HEK293 (cell line): ENCODE measurements at regions not wholly inside any gene's neighbourhood (a gene's known extent, or its start where the extent isn't known, plus 50 kb on each side); places are given as distances from the start of the nearest gene placed in this dataset.
A peak's percentile ranks its signal among the peaks of the same experiment; 100 is the strongest.

Experiments
- KLF1 ChIP-seq: fragments of 450-650 bp; formaldehyde crosslinking; IDR thresholded peaks from 2 replicates; pipeline ENCODE4 v1.5.1; 2016; ENCODE audit warnings: missing biosample characterization, missing genetic modification characterization
- KLF16 ChIP-seq: fragments of 450-650 bp; formaldehyde crosslinking; IDR thresholded peaks from 2 replicates; pipeline ENCODE4 v1.5.1; 2017; ENCODE audit warnings: missing biosample characterization, missing genetic modification characterization
- MZF1 ChIP-seq: fragments of 450-650 bp; formaldehyde crosslinking; IDR thresholded peaks from 2 replicates; pipeline ENCODE4 v1.5.1; 2017; ENCODE audit warnings: missing biosample characterization, missing genetic modification characterization, borderline replicate concordance
- PRDM1 ChIP-seq: fragments of 450-650 bp; formaldehyde crosslinking; IDR thresholded peaks from 2 replicates; pipeline ENCODE4; 2016; ENCODE audit warnings: missing biosample characterization, missing genetic modification characterization
- PRDM10 ChIP-seq: fragments of 450-650 bp; formaldehyde crosslinking; IDR thresholded peaks from 2 replicates; pipeline ENCODE4 v1.5.1; 2016; ENCODE audit warnings: missing biosample characterization, missing genetic modification characterization
- RBAK ChIP-seq: fragments of 450-650 bp; formaldehyde crosslinking; IDR thresholded peaks from 2 replicates; pipeline ENCODE4 v1.5.1; 2016; ENCODE audit warnings: missing biosample characterization, missing genetic modification characterization
- SP2 ChIP-seq: fragments of 450-650 bp; formaldehyde crosslinking; IDR thresholded peaks from 2 replicates; pipeline ENCODE4 v1.5.1; 2016; ENCODE audit warnings: missing biosample characterization, missing genetic modification characterization
- ZBTB48 ChIP-seq: fragments of 450-650 bp; formaldehyde crosslinking; IDR thresholded peaks from 2 replicates; pipeline ENCODE4 v1.5.1; 2016; ENCODE audit warnings: missing biosample characterization, missing genetic modification characterization
- ZIC2 ChIP-seq: fragments of 450-650 bp; formaldehyde crosslinking; IDR thresholded peaks from 2 replicates; pipeline ENCODE4 v1.5.1; 2016; ENCODE audit warnings: missing biosample characterization, missing genetic modification characterization
- ZNF121 ChIP-seq: fragments of 450-650 bp; formaldehyde crosslinking; IDR thresholded peaks from 2 replicates; pipeline ENCODE4 v1.5.1; 2016; ENCODE audit warnings: missing biosample characterization, missing genetic modification characterization
- ZNF169 ChIP-seq: fragments of 450-650 bp; formaldehyde crosslinking; IDR thresholded peaks from 2 replicates; pipeline ENCODE4 v1.5.1; 2016; ENCODE audit warnings: missing biosample characterization, missing genetic modification characterization
- ZNF2 ChIP-seq: fragments of 450-650 bp; formaldehyde crosslinking; IDR thresholded peaks from 2 replicates; pipeline ENCODE4 v1.5.1; 2016; ENCODE audit warnings: missing biosample characterization, missing genetic modification characterization
- ZNF335 ChIP-seq: fragments of 450-650 bp; formaldehyde crosslinking; conservative IDR thresholded peaks from 2 replicates; pipeline ENCODE4 v1.5.1; 2016; ENCODE audit warnings: missing biosample characterization, missing genetic modification characterization
- ZNF341 ChIP-seq: fragments of 450-650 bp; formaldehyde crosslinking; IDR thresholded peaks from 2 replicates; pipeline ENCODE4; 2016; ENCODE audit warnings: low read depth, missing biosample characterization, missing genetic modification characterization
- ZNF561 ChIP-seq: fragments of 450-650 bp; IDR thresholded peaks from 2 replicates; pipeline ENCODE4 v1.5.1; 2018; ENCODE audit warnings: missing biosample characterization, missing genetic modification characterization, borderline replicate concordance
- ZNF600 ChIP-seq: fragments of 450-650 bp; formaldehyde crosslinking; IDR thresholded peaks from 2 replicates; pipeline ENCODE4 v1.5.1; 2016; ENCODE audit warnings: missing biosample characterization, missing genetic modification characterization
- ZNF701 ChIP-seq: fragments of 450-650 bp; formaldehyde crosslinking; IDR thresholded peaks from 2 replicates; pipeline ENCODE4 v1.5.1; 2016; ENCODE audit warnings: missing biosample characterization, missing genetic modification characterization
- TF ChIP-seq, protein P1 (sequence below): fragments of 450-650 bp; formaldehyde crosslinking; IDR thresholded peaks from 2 replicates; pipeline ENCODE4 v1.5.1; 2016; ENCODE audit warnings: missing biosample characterization, missing genetic modification characterization
- TF ChIP-seq, protein P2 (sequence below): fragments of 450-650 bp; formaldehyde crosslinking; IDR thresholded peaks from 2 replicates; pipeline ENCODE4 v1.5.1; 2016; ENCODE audit warnings: missing biosample characterization, missing genetic modification characterization, low read depth
- TF ChIP-seq, protein P3 (sequence below): fragments of 450-650 bp; formaldehyde crosslinking; IDR thresholded peaks from 2 replicates; pipeline ENCODE4 v1.5.1; 2016; ENCODE audit warnings: missing biosample characterization, missing genetic modification characterization
- TF ChIP-seq, protein P4 (sequence below): fragments of 450-650 bp; formaldehyde crosslinking; IDR thresholded peaks from 2 replicates; pipeline ENCODE4; 2016; ENCODE audit warnings: missing biosample characterization, missing genetic modification characterization
- TF ChIP-seq, protein P5 (sequence below): fragments of 450-650 bp; formaldehyde crosslinking; IDR thresholded peaks from 2 replicates; pipeline ENCODE4 v1.5.1; 2016; ENCODE audit warnings: missing biosample characterization, missing genetic modification characterization
- TF ChIP-seq, protein P6 (sequence below): fragments of 450-650 bp; formaldehyde crosslinking; IDR thresholded peaks from 2 replicates; pipeline ENCODE4 v1.5.1; 2016; ENCODE audit warnings: missing biosample characterization, missing genetic modification characterization
- TF ChIP-seq, protein P7 (sequence below): fragments of 450-650 bp; formaldehyde crosslinking; optimal IDR thresholded peaks from 2 replicates; pipeline ENCODE3; 2016; ENCODE audit warnings: missing biosample characterization, mild to moderate bottlenecking, missing genetic modification characterization

DNA sequence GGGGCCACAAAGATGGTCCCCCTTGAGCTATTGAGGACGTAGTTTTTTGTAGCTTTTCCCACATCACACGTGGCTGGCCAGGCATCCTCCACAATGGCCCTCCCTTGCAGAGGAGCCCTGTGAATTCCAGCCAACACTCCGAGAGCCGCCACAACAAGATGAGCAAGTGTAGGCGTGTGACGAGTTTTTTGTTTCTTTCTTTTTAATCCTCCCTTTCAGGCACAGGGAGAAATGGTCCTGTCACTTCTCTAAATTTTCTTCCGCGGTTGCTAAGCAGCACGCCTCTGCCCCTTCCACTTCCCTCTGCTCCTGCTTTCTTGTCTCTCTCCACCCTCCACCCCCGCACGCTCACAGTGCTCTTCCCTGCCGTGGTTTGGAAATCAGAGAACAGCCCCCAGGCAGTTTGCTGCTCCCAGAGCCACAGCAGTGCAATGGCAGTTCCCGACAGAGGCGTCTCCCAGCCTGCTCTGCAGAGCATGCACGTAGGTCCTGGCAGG, 68.0 kb upstream of the MRTFB start (continued):
- TF ChIP-seq, protein P1, sequence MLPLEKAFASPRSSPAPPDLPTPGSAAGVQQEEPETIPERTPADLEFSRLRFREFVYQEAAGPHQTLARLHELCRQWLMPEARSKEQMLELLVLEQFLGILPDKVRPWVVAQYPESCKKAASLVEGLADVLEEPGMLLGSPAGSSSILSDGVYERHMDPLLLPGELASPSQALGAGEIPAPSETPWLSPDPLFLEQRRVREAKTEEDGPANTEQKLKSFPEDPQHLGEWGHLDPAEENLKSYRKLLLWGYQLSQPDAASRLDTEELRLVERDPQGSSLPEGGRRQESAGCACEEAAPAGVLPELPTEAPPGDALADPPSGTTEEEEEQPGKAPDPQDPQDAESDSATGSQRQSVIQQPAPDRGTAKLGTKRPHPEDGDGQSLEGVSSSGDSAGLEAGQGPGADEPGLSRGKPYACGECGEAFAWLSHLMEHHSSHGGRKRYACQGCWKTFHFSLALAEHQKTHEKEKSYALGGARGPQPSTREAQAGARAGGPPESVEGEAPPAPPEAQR (tag by site-specific recombination), result no peak
- TF ChIP-seq ZNF2 (tag by site-specific recombination), result no peak
- TF ChIP-seq, protein P2, sequence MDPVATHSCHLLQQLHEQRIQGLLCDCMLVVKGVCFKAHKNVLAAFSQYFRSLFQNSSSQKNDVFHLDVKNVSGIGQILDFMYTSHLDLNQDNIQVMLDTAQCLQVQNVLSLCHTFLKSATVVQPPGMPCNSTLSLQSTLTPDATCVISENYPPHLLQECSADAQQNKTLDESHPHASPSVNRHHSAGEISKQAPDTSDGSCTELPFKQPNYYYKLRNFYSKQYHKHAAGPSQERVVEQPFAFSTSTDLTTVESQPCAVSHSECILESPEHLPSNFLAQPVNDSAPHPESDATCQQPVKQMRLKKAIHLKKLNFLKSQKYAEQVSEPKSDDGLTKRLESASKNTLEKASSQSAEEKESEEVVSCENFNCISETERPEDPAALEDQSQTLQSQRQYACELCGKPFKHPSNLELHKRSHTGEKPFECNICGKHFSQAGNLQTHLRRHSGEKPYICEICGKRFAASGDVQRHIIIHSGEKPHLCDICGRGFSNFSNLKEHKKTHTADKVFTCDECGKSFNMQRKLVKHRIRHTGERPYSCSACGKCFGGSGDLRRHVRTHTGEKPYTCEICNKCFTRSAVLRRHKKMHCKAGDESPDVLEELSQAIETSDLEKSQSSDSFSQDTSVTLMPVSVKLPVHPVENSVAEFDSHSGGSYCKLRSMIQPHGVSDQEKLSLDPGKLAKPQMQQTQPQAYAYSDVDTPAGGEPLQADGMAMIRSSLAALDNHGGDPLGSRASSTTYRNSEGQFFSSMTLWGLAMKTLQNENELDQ (tag by site-specific recombination), result no peak
- peak; percentile 99 for TF ChIP-seq PRDM10 (tag by site-specific recombination)
- TF ChIP-seq, protein P3, sequence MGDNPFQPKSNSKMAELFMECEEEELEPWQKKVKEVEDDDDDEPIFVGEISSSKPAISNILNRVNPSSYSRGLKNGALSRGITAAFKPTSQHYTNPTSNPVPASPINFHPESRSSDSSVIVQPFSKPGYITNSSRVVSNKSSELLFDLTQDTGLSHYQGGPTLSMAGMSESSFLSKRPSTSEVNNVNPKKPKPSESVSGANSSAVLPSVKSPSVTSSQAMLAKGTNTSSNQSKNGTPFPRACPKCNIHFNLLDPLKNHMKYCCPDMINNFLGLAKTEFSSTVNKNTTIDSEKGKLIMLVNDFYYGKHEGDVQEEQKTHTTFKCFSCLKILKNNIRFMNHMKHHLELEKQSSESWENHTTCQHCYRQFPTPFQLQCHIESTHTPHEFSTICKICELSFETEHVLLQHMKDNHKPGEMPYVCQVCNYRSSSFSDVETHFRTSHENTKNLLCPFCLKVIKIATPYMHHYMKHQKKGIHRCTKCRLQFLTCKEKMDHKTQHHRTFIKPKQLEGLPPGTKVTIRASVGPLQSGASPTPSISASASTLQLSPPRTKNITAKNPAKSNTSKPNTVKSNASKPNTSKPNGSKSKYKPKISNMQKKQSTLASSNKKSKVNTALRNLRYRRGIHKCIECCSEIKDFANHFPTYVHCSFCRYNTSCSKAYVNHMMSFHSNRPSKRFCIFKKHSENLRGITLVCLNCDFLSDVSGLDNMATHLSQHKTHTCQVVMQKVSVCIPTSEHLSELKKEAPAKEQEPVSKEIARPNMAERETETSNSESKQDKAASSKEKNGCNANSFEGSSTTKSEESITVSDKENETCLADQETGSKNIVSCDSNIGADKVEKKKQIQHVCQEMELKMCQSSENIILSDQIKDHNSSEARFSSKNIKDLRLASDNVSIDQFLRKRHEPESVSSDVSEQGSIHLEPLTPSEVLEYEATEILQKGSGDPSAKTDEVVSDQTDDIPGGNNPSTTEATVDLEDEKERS, result no peak
- TF ChIP-seq, protein P4, sequence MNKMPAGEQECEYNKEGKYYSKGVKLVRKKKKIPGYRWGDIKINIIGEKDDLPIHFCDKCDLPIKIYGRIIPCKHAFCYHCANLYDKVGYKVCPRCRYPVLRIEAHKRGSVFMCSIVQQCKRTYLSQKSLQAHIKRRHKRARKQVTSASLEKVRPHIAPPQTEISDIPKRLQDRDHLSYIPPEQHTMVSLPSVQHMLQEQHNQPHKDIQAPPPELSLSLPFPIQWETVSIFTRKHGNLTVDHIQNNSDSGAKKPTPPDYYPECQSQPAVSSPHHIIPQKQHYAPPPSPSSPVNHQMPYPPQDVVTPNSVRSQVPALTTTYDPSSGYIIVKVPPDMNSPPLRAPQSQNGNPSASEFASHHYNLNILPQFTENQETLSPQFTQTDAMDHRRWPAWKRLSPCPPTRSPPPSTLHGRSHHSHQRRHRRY (tag by site-specific recombination), result no peak
- TF ChIP-seq ZNF701, result no peak
- peak; percentile 94 for TF ChIP-seq ZNF600 (tag by site-specific recombination)
- peak; percentile 27; the same call in 1 of the 2 replicates for TF ChIP-seq KLF16 (tag by site-specific recombination)
- TF ChIP-seq ZNF121 (tag by site-specific recombination), result no peak
- peak; percentile 98 for TF ChIP-seq ZNF341 (tag by site-specific recombination)
- TF ChIP-seq, protein P5, sequence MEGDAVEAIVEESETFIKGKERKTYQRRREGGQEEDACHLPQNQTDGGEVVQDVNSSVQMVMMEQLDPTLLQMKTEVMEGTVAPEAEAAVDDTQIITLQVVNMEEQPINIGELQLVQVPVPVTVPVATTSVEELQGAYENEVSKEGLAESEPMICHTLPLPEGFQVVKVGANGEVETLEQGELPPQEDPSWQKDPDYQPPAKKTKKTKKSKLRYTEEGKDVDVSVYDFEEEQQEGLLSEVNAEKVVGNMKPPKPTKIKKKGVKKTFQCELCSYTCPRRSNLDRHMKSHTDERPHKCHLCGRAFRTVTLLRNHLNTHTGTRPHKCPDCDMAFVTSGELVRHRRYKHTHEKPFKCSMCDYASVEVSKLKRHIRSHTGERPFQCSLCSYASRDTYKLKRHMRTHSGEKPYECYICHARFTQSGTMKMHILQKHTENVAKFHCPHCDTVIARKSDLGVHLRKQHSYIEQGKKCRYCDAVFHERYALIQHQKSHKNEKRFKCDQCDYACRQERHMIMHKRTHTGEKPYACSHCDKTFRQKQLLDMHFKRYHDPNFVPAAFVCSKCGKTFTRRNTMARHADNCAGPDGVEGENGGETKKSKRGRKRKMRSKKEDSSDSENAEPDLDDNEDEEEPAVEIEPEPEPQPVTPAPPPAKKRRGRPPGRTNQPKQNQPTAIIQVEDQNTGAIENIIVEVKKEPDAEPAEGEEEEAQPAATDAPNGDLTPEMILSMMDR (tag by site-specific recombination), result peak; percentile 56
- no peak for TF ChIP-seq ZNF169 (tag by site-specific recombination)
- no peak for TF ChIP-seq MZF1 (tag by site-specific recombination)
- 0 out of 2 replicates have a peak, but pooled peaks have one; percentile 3 for TF ChIP-seq ZBTB48 (tag by site-specific recombination)
- no peak for TF ChIP-seq RBAK (tag by site-specific recombination)
- TF ChIP-seq PRDM1 (tag by site-specific recombination), result peak; percentile 83
- peak; percentile 57 for TF ChIP-seq ZIC2 (tag by site-specific recombination)
- TF ChIP-seq, protein P6, sequence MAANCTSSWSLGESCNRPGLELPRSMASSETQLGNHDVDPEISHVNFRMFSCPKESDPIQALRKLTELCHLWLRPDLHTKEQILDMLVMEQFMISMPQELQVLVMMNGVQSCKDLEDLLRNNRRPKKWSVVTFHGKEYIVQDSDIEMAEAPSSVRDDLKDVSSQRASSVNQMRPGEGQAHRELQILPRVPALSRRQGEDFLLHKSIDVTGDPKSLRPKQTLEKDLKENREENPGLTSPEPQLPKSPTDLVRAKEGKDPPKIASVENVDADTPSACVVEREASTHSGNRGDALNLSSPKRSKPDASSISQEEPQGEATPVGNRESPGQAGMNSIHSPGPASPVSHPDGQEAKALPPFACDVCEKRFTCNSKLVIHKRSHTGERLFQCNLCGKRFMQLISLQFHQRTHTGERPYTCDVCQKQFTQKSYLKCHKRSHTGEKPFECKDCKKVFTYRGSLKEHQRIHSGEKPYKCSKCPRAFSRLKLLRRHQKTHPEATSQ (tag by site-specific recombination), result no peak
- TF ChIP-seq SP2 (tag by site-specific recombination), result 0 out of 2 replicates have a peak, but pooled peaks have one; percentile 8
- TF ChIP-seq, protein P7, sequence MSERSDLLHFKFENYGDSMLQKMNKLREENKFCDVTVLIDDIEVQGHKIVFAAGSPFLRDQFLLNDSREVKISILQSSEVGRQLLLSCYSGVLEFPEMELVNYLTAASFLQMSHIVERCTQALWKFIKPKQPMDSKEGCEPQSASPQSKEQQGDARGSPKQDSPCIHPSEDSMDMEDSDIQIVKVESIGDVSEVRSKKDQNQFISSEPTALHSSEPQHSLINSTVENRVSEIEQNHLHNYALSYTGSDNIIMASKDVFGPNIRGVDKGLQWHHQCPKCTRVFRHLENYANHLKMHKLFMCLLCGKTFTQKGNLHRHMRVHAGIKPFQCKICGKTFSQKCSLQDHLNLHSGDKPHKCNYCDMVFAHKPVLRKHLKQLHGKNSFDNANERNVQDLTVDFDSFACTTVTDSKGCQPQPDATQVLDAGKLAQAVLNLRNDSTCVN, result peak; percentile 15
- TF ChIP-seq ZNF561 (tag by site-specific recombination), result no peak
- TF ChIP-seq ZNF335, result peak; percentile 72
- peak; percentile 29; the same call in 1 of the 2 replicates for TF ChIP-seq KLF1 (tag by site-specific recombination)
